ENCODE measurements at regions not wholly inside any gene's neighbourhood (a gene's known extent, or its start where the extent isn't known, plus 50 kb on each side); places are given as distances from the start of the nearest gene placed in this dataset.

- peak; percentile 83 to 91 for ATAC-seq
- intact Hi-C loops (cut with DNase I), result no loop called here
- DNase-seq, result peak; percentile 72
Observed at GRCh38 chr15:69843900-69844304, 253.8 kb downstream of the TLE3 start.

GRCh38 chr15:69845159-69845558, 252.6 kb downstream of the TLE3 start:
- intact Hi-C loops (cut with DNase I), result no loop called here
- ATAC-seq, result no peak
- DNase-seq, result no peak

- ATAC-seq, result no peak
- intact Hi-C loops (cut with DNase I), result no loop called here
- DNase-seq, result no peak
Observed at GRCh38 chr15:69847625-69848024, 250.1 kb downstream of the TLE3 start.

- no peak for ATAC-seq
- intact Hi-C loops (cut with DNase I), result no loop called here
- DNase-seq, result no peak
Observed at GRCh38 chr15:69848096-69848495, 249.6 kb downstream of the TLE3 start.

GRCh38 chr15:69848551-69849231, 249.0 kb downstream of the TLE3 start:
- ATAC-seq, result no peak
- intact Hi-C loops (cut with DNase I), result no loop called here

GRCh38 chr15:69849232-69849610, 248.5 kb downstream of the TLE3 start:
- intact Hi-C loops (cut with DNase I), result no loop called here
- ATAC-seq (no peak), DNase-seq (no peak)

More at GRCh38 chr15:69848551-69849231, 249.0 kb downstream of the TLE3 start:
- DNase-seq, result no peak

- intact Hi-C loops (cut with DNase I), result no loop called here
- ATAC-seq, result no peak
- no peak for DNase-seq
Observed at GRCh38 chr15:69852482-69852881, 245.2 kb downstream of the TLE3 start.

- intact Hi-C loops (cut with DNase I), result no loop called here
- ATAC-seq (no peak), DNase-seq (no peak)
Observed at GRCh38 chr15:69852916-69853315, 244.8 kb downstream of the TLE3 start.

GRCh38 chr15:69853544-69853951, 244.2 kb downstream of the TLE3 start:
- intact Hi-C loops (cut with DNase I), result no loop called here
- ATAC-seq, result peak in 1 of 2 donors; percentile 78
- DNase-seq, result no peak

- intact Hi-C loops (cut with DNase I), result no loop called here
- no peak for DNase-seq
- no peak for ATAC-seq
Observed at GRCh38 chr15:69854001-69854400, 243.7 kb downstream of the TLE3 start.

GRCh38 chr15:69854521-69855181, 243.1 kb downstream of the TLE3 start:
- no peak for DNase-seq
- intact Hi-C loops (cut with DNase I), result no loop called here
- no peak for ATAC-seq

GRCh38 chr15:69855258-69856000, 242.3 kb downstream of the TLE3 start:
- ATAC-seq (no peak), DNase-seq (no peak)
- intact Hi-C loops (cut with DNase I), result no loop called here

- intact Hi-C loops (cut with DNase I), result no loop called here
- ATAC-seq (no peak), DNase-seq (no peak)
Observed at GRCh38 chr15:69857250-69857649, 240.5 kb downstream of the TLE3 start.

- intact Hi-C loops (cut with DNase I), result no loop called here
- DNase-seq (no peak), ATAC-seq (no peak)
Observed at GRCh38 chr15:69857686-69858391, 239.9 kb downstream of the TLE3 start.

- ATAC-seq, result no peak
- DNase-seq, result no peak
- intact Hi-C loops (cut with DNase I), result no loop called here
Observed at GRCh38 chr15:69858456-69858855, 239.3 kb downstream of the TLE3 start.

GRCh38 chr15:69859866-69860265, 237.9 kb downstream of the TLE3 start:
- ATAC-seq (no peak), DNase-seq (no peak)
- intact Hi-C loops (cut with DNase I), result no loop called here

- no peak for ATAC-seq
- intact Hi-C loops (cut with DNase I), result no loop called here
Observed at GRCh38 chr15:69860321-69860720, 237.4 kb downstream of the TLE3 start.

GRCh38 chr15:69860921-69861320, 236.8 kb downstream of the TLE3 start:
- DNase-seq, result no peak

More at GRCh38 chr15:69860321-69860720, 237.4 kb downstream of the TLE3 start:
- no peak for DNase-seq

GRCh38 chr15:69861331-69862171, 236.2 kb downstream of the TLE3 start:
- DNase-seq (no peak), ATAC-seq (no peak)
- intact Hi-C loops (cut with DNase I), result no loop called here

More at GRCh38 chr15:69860921-69861320, 236.8 kb downstream of the TLE3 start:
- ATAC-seq, result no peak
- intact Hi-C loops (cut with DNase I), result no loop called here
